ENCODE measurements at regions not wholly inside any gene's neighbourhood (a gene's known extent, or its start where the extent isn't known, plus 50 kb on each side); places are given as distances from the start of the nearest gene placed in this dataset.

DNA sequence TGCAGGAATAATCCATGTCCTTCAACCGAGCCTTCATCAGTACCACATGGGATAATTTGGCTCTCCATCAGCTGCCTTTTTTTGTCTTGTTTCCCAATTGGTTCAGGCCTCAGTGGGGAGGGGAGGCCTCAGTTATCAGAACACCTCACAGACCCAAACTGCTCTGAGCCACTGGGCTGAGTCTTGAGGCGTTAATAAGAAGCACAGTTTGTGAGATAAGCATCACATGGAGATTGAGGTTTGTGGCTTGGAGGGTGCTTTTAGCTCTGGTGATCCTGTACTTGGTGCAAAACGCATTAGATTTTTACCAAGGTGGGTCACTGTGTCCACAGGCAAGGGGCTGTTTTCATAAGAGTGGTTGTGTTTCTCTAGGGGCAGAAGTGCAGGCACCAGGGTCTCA is 82.8 kb upstream of the HPF1 start:
- TF ChIP-seq POLR2A (IDR thresholded peaks at IDR 0.05; ENCODE audit: low read depth, low read length) (no peak), ZNF384 (IDR thresholded peaks at IDR 0.05; ENCODE audit: borderline replicate concordance, low read depth, low read length) (no peak), EP300 (IDR thresholded peaks at IDR 0.05; ENCODE audit: borderline replicate concordance in 1 of 2, control insufficient read depth in 1 of 2, low read depth in 2 of 2, low read length in 2 of 2) (no peak), FOXM1 (IDR thresholded peaks at IDR 0.05; ENCODE audit: low read depth, low read length) (no peak), SUZ12 (IDR thresholded peaks at IDR 0.05; ENCODE audit: unreplicated experiment) (no peak), MTA3 (IDR thresholded peaks at IDR 0.05; ENCODE audit: borderline replicate concordance, low read length) (no peak)

Data from GM12878 (cell line).